Astrocyte of the cerebellum (primary cell): ENCODE measurements at regions not wholly inside any gene's neighbourhood (a gene's known extent, or its start where the extent isn't known, plus 50 kb on each side); places are given as distances from the start of the nearest gene placed in this dataset.

ENCODE experiments used
- DNase-seq: peaks from one replicate; pipeline ENCODE4 v3.0.0-alpha.2; 2011; ENCODE audit warnings: low read depth
- H3K4me3 ChIP-seq: 2 replicates; pipeline ENCODE4 v1.5.1; 2011; ENCODE audit warnings: mild to moderate bottlenecking, low read depth, low read length, moderate library complexity
- in situ Hi-C: cut with HindIII; loops from 2 replicates; pipeline ENCODE4 v1.10.0; 2017; ENCODE audit warnings: low sequenced_read_pairs
- TF ChIP-seq, protein P1 (sequence below): IDR thresholded peaks from 2 replicates; pipeline ENCODE4 v1.5.1; 2012; ENCODE audit warnings: low read length, low read depth, moderate library complexity, mild to moderate bottlenecking; ENCODE audit errors: missing control alignments

GRCh38 chr18:10329101-10329500 is 125.3 kb upstream of the APCDD1 start:
- peak; percentile 8 for DNase-seq
- TF ChIP-seq, protein P1, sequence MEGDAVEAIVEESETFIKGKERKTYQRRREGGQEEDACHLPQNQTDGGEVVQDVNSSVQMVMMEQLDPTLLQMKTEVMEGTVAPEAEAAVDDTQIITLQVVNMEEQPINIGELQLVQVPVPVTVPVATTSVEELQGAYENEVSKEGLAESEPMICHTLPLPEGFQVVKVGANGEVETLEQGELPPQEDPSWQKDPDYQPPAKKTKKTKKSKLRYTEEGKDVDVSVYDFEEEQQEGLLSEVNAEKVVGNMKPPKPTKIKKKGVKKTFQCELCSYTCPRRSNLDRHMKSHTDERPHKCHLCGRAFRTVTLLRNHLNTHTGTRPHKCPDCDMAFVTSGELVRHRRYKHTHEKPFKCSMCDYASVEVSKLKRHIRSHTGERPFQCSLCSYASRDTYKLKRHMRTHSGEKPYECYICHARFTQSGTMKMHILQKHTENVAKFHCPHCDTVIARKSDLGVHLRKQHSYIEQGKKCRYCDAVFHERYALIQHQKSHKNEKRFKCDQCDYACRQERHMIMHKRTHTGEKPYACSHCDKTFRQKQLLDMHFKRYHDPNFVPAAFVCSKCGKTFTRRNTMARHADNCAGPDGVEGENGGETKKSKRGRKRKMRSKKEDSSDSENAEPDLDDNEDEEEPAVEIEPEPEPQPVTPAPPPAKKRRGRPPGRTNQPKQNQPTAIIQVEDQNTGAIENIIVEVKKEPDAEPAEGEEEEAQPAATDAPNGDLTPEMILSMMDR = no peak
- in situ Hi-C loops = no loop called here
- no peak overlapping the region for H3K4me3 ChIP-seq

DNA sequence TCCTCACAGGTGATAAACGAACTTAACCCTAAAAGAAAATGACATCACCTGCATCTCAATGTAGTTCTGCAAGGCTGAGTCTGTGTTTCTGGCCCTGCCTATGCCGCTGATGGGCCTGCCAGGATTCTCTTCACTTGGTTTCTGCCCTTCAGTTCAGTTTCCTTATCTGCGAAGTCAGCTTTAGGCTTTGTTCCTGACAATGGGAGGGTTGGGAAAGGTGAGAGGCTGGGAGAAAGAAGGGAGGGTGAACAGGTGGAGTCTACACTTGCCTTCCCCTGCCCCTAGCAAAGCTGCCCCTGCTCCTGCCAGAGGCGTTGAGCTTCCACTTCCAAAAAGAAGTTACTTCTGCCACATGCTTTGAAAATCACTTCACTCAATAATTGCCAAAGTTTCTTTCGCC is 124.0 kb upstream of the APCDD1 start:
- TF ChIP-seq, protein P1 = no peak
- no peak for DNase-seq
- H3K4me3 ChIP-seq = no peak overlapping the region
- in situ Hi-C loops = no loop called here

DNA sequence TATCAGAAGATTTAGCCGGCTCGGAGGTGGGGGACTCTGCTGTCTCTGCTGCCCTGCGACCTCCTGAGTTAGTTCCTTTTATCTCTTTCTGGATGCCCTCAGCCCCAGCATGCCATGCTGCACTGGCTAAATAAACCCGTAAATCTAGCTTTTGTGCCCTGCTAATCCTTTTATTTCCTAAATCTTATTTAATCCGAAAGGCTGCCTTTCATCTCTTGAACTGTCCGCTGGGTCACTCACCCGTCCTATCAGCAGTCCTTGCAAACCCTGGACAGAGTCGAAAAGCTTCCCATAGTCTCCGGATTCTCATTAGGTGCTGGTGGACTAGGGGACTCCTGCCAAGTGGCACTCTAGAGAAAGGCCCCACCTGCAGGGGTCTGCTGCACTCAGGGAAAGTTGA is 122.0 kb upstream of the APCDD1 start:
- in situ Hi-C loops = no loop called here
- no peak for DNase-seq
- TF ChIP-seq, protein P1 = no peak
- no peak overlapping the region for H3K4me3 ChIP-seq

DNA sequence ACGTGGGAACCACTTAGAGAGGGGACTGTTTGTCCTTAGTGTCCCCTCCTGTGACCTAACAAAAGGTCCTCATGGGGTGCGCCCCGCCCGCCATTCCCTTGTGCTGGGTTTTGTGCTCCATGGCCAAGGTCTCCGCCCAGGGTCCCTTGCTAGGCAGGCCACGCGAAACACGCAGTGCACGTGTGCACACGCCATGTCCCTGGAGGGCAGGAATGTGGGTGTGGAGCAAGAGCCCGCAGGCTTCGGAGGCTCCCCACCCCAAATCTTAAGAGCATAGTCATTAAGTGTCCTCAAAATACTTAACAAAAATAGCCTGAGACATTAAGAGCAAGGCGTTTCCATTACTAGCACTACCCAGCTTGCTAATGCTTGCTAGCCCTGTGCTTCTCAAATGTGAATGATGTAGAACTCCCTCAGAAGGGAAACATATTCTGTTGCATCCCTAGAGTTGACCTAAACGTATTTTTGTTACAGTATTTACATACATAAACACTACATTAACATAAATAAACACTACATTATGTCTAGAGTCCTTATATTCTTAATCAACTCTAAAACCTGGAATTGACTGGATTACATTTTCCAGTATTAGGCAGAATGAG is 117.6 kb upstream of the APCDD1 start:
- TF ChIP-seq, protein P1 = no peak
- H3K4me3 ChIP-seq = no peak overlapping the region
- no peak for DNase-seq
- in situ Hi-C loops = no loop called here

DNA sequence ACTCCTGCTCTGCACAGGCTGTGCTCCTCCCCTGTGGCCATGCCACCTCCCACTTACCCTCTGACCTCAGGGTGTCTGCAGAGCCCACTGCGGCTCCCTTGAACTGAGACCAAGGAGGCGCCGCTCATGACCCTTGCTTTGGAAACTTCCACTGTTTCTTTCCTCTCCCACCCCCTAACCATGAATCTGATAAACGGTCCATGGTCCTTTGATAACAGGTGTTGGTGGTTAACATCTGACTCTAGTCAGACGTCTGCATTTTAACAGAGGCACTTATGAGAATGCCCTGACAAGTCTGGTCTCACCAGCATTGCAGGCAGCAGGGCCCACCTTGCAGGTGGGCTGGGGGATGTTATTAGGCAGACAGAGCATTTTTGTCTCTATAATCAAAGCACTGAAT is 113.6 kb upstream of the APCDD1 start:
- in situ Hi-C loops = no loop called here
- H3K4me3 ChIP-seq = no peak overlapping the region
- TF ChIP-seq, protein P1 = no peak
- no peak for DNase-seq

GRCh38 chr18:10343778-10344177 is 110.7 kb upstream of the APCDD1 start:
- in situ Hi-C loops = no loop called here
- TF ChIP-seq, protein P1 = no peak
- no peak for DNase-seq
- H3K4me3 ChIP-seq = no peak overlapping the region
